ENCODE measurements at regions not wholly inside any gene's neighbourhood (a gene's known extent, or its start where the extent isn't known, plus 50 kb on each side); places are given as distances from the start of the nearest gene placed in this dataset.

- DNase-seq (ENCODE audit: low read depth in 3 of 3): no peak
Measured at GRCh38 chr2:4840791-4841190, 851.4 kb upstream of the SOX11 start.

- no peak for DNase-seq (ENCODE audit: low read depth in 3 of 3)
Measured at GRCh38 chr2:4844881-4845280, 847.3 kb upstream of the SOX11 start.

- no peak for DNase-seq (ENCODE audit: low read depth in 3 of 3)
Measured at GRCh38 chr2:4862031-4862430, 830.2 kb upstream of the SOX11 start.

- no peak for DNase-seq (ENCODE audit: low read depth in 3 of 3)
Measured at GRCh38 chr2:4866198-4866597, 826.0 kb upstream of the SOX11 start.

- no peak for DNase-seq (ENCODE audit: low read depth in 3 of 3)
Measured at GRCh38 chr2:4868466-4868865, 823.7 kb upstream of the SOX11 start.

- no peak for DNase-seq (ENCODE audit: low read depth in 3 of 3)
Measured at GRCh38 chr2:4869154-4869553, 823.0 kb upstream of the SOX11 start.

- no peak for DNase-seq (ENCODE audit: low read depth in 3 of 3)
Measured at GRCh38 chr2:4873364-4873763, 818.8 kb upstream of the SOX11 start.

- no peak for DNase-seq (ENCODE audit: low read depth in 3 of 3)
Measured at GRCh38 chr2:4873876-4874593, 818.1 kb upstream of the SOX11 start.

GRCh38 chr2:4882421-4882820 lies 809.8 kb upstream of the SOX11 start:
- no peak for DNase-seq (ENCODE audit: low read depth in 3 of 3)

GRCh38 chr2:4882941-4883340 lies 809.2 kb upstream of the SOX11 start:
- DNase-seq (ENCODE audit: low read depth in 3 of 3): no peak

GRCh38 chr2:4883375-4883774 lies 808.8 kb upstream of the SOX11 start:
- no peak for DNase-seq (ENCODE audit: low read depth in 3 of 3)

GRCh38 chr2:4884117-4884571 lies 808.0 kb upstream of the SOX11 start:
- DNase-seq (ENCODE audit: low read depth in 3 of 3): no peak

- DNase-seq (ENCODE audit: low read depth in 3 of 3): no peak
Measured at GRCh38 chr2:4891394-4891793, 800.8 kb upstream of the SOX11 start.

GRCh38 chr2:4895371-4895770 lies 796.8 kb upstream of the SOX11 start:
- DNase-seq (ENCODE audit: low read depth in 3 of 3): no peak

- no peak for DNase-seq (ENCODE audit: low read depth in 3 of 3)
Measured at GRCh38 chr2:4898706-4899105, 793.5 kb upstream of the SOX11 start.

GRCh38 chr2:4900242-4900641 lies 791.9 kb upstream of the SOX11 start:
- no peak for DNase-seq (ENCODE audit: low read depth in 3 of 3)

GRCh38 chr2:4900861-4901770 lies 791.1 kb upstream of the SOX11 start:
- no peak for DNase-seq (ENCODE audit: low read depth in 3 of 3)

- DNase-seq (ENCODE audit: low read depth in 3 of 3): no peak
Measured at GRCh38 chr2:4903656-4904348, 788.4 kb upstream of the SOX11 start.

- DNase-seq (ENCODE audit: low read depth in 3 of 3): no peak
Measured at GRCh38 chr2:4908461-4908860, 783.7 kb upstream of the SOX11 start.

- no peak for DNase-seq (ENCODE audit: low read depth in 3 of 3)
Measured at GRCh38 chr2:4909346-4910009, 782.7 kb upstream of the SOX11 start.

GRCh38 chr2:4914036-4914435 lies 778.1 kb upstream of the SOX11 start:
- DNase-seq (ENCODE audit: low read depth in 3 of 3): no peak

GRCh38 chr2:4914551-4914950 lies 777.6 kb upstream of the SOX11 start:
- DNase-seq (ENCODE audit: low read depth in 3 of 3): no peak
